GM21381 (cell line): ENCODE measurements at regions not wholly inside any gene's neighbourhood (a gene's known extent, or its start where the extent isn't known, plus 50 kb on each side); places are given as distances from the start of the nearest gene placed in this dataset.
"Not testable (repeated sequence)": the region's sequence is repeated elsewhere in the genome, so short reads cannot be mapped to it uniquely, and the experiment has no call there.

Experiments used
- ATAC-seq: cut with Tn5 transposase; IDR thresholded peaks from one replicate; pipeline ENCODE4 v1.9.1; 2021; ENCODE audit warnings: mild to moderate bottlenecking, moderate library complexity; ENCODE audit not compliant: unreplicated experiment

- ATAC-seq = no peak
Observed at GRCh38 chr4:158053801-158054200, 119.0 kb downstream of the GASK1B start.

- no peak for ATAC-seq
Observed at GRCh38 chr4:158053086-158053485, 119.7 kb downstream of the GASK1B start.

GRCh38 chr4:158051401-158052235 lies 121.2 kb downstream of the GASK1B start:
- ATAC-seq = no peak

- no peak for ATAC-seq
Observed at GRCh38 chr4:158050942-158051341, 121.9 kb downstream of the GASK1B start.

GRCh38 chr4:158046345-158046744 lies 126.5 kb downstream of the GASK1B start:
- no peak for ATAC-seq

- ATAC-seq = no peak
Observed at GRCh38 chr4:158043971-158044618, 128.7 kb downstream of the GASK1B start.

GRCh38 chr4:158042591-158043030 lies 130.2 kb downstream of the GASK1B start:
- no peak for ATAC-seq

GRCh38 chr4:158038718-158039117 lies 134.1 kb downstream of the GASK1B start:
- no peak for ATAC-seq

- no peak for ATAC-seq
Observed at GRCh38 chr4:158036998-158037397, 135.8 kb downstream of the GASK1B start.

GRCh38 chr4:158035662-158036195 lies 137.1 kb downstream of the GASK1B start:
- no peak for ATAC-seq

GRCh38 chr4:158033416-158034120 lies 139.3 kb downstream of the GASK1B start:
- ATAC-seq = no peak

GRCh38 chr4:158032733-158033415 lies 140.0 kb downstream of the GASK1B start:
- no peak for ATAC-seq

- not testable (repeated sequence) for ATAC-seq
Observed at GRCh38 chr4:158028381-158028780, 144.4 kb downstream of the GASK1B start.

- no peak for ATAC-seq
Observed at GRCh38 chr4:158025131-158025530, 147.7 kb downstream of the GASK1B start.

GRCh38 chr4:158020734-158021346 lies 152.0 kb downstream of the GASK1B start:
- no peak for ATAC-seq

- ATAC-seq = no peak
Observed at GRCh38 chr4:158020176-158020575, 152.6 kb downstream of the GASK1B start.

- ATAC-seq = no peak
Observed at GRCh38 chr4:158018831-158019230, 154.0 kb downstream of the GASK1B start.

GRCh38 chr4:158018221-158018830 lies 154.5 kb downstream of the GASK1B start:
- no peak for ATAC-seq

- no peak for ATAC-seq
Observed at GRCh38 chr4:158016511-158016910, 156.3 kb downstream of the GASK1B start.

GRCh38 chr4:158015241-158015640 lies 157.6 kb downstream of the GASK1B start:
- no peak for ATAC-seq
